GM18870 (cell line): ENCODE measurements at regions not wholly inside any gene's neighbourhood (a gene's known extent, or its start where the extent isn't known, plus 50 kb on each side); places are given as distances from the start of the nearest gene placed in this dataset.
A peak's percentile ranks its signal among the peaks of the same experiment; 100 is the strongest.
"Not testable (repeated sequence)": the region's sequence is repeated elsewhere in the genome, so short reads cannot be mapped to it uniquely, and the experiment has no call there.

Source experiments
- ATAC-seq: cut with Tn5 transposase; IDR thresholded peaks from one replicate; pipeline ENCODE4 v1.9.1; 2021; ENCODE audit warnings: moderate library complexity; ENCODE audit not compliant: unreplicated experiment

- ATAC-seq = no peak
Observed at GRCh38 chr3:102032491-102033383, 183.4 kb downstream of the NFKBIZ start.

DNA sequence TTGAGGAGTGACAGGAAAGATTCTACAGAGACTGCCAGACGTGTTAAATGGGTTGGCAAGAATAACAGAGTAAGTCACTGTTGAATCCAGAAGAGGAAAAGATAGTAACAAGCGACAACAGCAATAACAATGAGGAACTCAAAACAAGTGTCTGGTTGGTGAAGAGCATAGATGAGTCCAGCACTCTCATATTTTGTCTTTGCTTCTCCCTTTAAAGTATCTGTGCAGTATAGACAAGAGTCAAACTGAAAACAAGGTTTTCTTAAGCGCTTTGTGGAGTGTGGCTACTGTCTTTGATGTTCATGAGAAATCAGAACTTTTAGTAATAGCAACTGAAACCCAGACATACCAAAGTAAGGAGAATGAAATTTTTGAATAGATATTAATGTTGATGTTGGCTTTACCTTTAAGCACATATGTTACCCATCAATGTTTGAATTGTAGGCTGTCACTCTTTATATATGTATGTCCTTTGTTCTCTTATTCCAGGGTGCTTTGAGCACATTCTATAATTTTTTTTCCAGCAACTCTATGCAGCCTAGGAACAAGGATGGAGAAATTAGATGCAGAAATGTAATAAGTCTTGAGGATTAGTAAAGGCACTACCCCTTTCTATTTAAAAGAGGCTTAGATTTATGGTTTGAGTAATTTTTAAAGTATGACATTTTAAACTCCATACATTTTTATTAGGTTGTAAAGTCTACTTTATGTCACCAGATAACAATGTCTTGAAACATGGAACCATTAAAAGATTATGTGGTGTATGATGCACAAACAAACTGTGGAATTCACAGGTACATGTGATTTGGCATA, 185.5 kb downstream of the NFKBIZ start:
- peak; percentile 52 for ATAC-seq

DNA sequence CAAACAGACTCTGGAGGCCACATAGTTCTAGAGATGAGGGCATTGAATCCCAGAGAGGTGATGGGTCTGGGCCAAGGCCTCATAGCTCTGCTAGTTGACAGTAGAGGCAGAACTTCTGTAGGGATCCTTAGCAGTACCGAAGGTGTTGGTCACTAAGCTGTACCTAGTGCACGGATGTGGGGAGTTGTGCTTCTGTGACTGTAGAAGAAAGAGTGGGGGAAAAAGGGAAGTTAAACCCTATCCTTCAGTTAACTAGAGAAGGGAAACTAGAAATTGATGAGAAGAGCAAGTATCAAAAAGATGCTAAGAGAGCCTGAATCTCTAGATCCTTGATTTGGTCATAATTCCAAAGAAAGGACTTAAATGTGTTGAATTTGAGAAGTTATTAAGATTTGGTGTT, 186.7 kb downstream of the NFKBIZ start:
- peak; percentile 35 for ATAC-seq

DNA sequence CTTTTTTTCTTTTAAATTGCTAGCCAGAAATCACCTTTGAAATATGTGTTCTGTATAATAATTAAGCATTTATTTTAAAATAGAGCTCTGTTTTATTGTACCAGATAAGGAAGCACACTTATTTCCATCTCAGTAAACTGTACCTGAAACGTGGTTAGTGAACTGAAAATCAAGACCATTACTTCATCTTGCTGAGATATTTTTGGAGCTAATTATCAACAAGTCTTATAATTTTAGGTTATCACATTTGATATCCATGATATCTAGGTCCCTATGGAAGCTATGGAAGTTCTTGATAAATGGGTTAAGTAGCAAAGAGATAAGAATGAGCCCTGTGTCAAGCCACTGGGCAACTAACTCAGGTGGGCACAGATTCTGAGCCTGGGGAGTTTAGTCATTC, 187.2 kb downstream of the NFKBIZ start:
- no peak for ATAC-seq

GRCh38 chr3:102037209-102037608, 187.9 kb downstream of the NFKBIZ start:
- ATAC-seq = no peak

DNA sequence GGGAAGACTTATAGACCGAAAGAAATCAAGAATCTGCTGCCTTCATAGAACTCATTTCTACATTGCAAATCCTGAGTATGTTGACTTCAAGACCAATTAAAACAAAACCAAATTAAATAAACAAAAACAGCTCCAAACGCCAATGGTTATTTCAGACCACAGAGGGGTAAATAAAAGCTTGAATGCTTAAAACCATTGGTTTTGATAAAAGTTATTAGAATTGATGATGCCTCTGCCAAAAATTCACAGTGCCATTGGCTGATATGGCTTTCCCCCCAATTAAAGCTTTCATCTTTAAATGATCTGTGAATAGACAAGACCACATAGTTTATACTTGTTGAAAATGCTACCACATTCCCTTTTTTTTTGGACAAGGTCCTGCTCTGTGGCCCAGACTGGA, 188.5 kb downstream of the NFKBIZ start:
- no peak for ATAC-seq

- peak; percentile 86 for ATAC-seq
Observed at GRCh38 chr3:102038477-102039142, 189.3 kb downstream of the NFKBIZ start.

GRCh38 chr3:102040144-102040543, 190.8 kb downstream of the NFKBIZ start:
- ATAC-seq = not testable (repeated sequence)

GRCh38 chr3:102053375-102053989, 204.2 kb downstream of the NFKBIZ start:
- peak; percentile 49 for ATAC-seq

GRCh38 chr3:102054543-102055080, 205.3 kb downstream of the NFKBIZ start:
- ATAC-seq = no peak

- peak; percentile 76 for ATAC-seq
Observed at GRCh38 chr3:102057781-102058421, 208.6 kb downstream of the NFKBIZ start.

GRCh38 chr3:102059145-102059943, 210.0 kb downstream of the NFKBIZ start:
- ATAC-seq = peak; percentile 75

DNA sequence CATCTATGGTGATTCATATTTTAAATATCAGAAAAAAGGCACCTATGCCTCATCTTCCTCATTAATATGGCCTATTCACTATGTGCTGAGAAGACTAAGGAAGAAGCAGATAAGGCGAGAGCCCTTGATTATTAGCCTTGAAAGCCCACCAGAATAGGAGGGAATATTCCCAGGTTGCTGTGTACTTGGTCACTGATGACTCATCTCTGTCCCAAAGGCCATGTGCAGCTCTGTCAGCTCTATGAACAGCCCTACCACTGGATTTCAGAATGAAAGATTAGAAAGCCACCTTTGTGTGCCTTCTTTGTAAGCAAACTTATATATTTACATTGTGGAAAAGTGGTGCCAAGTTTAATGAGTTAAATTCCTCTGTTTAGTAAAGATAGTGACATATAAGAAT, 211.5 kb downstream of the NFKBIZ start:
- ATAC-seq = peak; percentile 23

- no peak for ATAC-seq
Observed at GRCh38 chr3:102063572-102063971, 214.3 kb downstream of the NFKBIZ start.

DNA sequence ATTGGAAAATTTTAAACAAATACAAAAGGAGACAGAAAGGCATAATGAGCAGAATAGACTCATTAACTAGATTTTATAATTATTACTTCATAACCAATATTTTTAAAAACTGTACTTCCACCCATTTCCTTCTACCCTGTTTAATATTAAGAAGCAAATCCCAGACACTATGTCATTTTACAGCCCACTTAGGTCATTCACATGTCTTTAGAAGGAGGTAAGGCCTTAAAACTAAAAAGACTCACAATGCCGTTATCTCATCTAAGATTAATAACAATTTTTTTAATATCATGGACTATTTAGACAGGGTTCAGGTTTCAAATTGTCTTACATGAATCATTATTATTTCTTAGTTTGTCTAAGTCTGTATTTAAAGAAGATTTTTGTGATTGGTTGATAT, 217.2 kb downstream of the NFKBIZ start:
- ATAC-seq = no peak

GRCh38 chr3:102068327-102068726, 219.0 kb downstream of the NFKBIZ start:
- no peak for ATAC-seq

GRCh38 chr3:102068736-102069135, 219.4 kb downstream of the NFKBIZ start:
- ATAC-seq = no peak

- ATAC-seq = no peak
Observed at GRCh38 chr3:102069211-102069662, 219.9 kb downstream of the NFKBIZ start.

DNA sequence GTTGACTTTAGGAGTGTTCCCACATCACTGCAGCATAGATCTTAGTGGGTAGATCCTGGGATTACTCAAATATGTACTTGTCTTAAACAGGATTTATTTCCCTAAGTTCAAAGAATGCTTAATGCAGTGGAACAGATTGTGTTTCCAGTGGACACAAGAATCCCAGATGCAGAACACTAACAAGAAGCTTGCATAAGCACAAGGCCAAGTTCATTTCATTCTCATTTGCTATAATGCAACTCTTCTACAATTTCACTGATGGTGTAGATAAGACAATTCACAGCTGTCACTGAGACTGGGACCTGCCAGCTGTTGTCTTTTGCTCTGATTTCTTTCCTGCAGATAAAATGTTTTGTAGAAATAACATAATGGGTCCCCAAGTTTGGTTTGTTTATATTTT, 225.6 kb downstream of the NFKBIZ start:
- no peak for ATAC-seq
